ENCODE measurements at regions not wholly inside any gene's neighbourhood (a gene's known extent, or its start where the extent isn't known, plus 50 kb on each side); places are given as distances from the start of the nearest gene placed in this dataset.

GRCh38 chr6:99064834-99065233, 117.1 kb upstream of the FBXL4 start:
- DNase-seq: no peak

DNA sequence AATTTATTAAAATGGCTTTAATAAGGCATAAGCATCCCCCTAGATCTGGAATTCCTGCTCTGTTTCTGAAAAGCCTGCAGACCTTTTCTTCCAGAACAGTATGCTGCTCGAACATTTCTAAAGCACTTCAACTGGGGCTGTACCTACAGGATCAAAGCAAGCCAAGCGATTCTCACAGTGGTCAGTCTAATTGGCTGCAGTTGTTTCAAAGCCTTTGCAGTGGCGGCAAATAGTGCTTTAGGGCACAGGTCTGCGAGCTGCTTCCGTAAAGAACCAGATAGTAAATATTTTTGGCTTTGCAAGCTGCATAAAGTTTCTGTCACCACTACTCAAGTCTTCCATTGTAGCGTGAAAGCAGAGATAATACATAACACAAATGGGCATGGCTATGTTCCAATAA, 88.9 kb upstream of the FBXL4 start:
- DNase-seq: no peak

DNA sequence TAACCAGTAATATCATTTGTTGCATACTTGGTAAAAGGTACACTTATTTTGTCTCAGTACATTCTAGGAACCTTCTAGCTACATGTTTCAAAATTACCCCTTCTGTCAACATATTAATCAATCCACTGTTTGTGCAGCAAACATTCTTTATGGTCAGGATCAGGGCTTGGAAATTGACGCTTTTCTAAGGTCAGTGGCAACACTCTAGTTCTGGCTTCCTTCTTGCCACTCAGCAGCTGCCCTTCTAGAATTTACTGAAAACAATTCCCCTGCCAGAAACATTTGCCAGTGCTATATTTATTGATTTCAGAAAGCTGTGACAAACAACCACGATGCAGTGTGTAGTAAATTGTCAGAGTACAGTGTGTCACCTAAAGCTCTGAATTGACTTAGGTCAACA, 84.7 kb upstream of the FBXL4 start:
- no peak for DNase-seq

- no peak for DNase-seq
These were observed 84.2 kb upstream of the FBXL4 start for GRCh38 chr6:99031957-99032356.

DNA sequence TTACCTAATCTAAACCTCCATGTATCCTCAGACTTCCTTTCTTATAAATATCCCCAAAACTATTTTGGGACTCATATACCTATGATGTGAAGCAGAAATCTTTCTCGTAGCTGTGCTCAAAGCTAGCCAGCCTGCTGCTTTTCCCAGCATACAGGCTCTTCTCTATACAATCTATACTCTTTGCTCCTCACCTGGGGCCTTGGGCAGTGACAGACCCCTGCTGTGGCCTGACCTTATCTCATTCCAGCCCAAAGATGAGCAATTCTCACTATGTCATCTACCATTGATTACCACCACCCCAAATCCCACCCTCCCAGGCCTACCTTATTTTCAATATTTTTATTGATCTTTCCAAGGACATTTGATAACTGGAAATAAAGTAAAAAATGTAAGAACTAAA, 83.2 kb upstream of the FBXL4 start:
- no peak for DNase-seq

- no peak for DNase-seq
These were observed 78.4 kb upstream of the FBXL4 start for GRCh38 chr6:99026135-99026534.

- no peak for DNase-seq
These were observed 76.3 kb upstream of the FBXL4 start for GRCh38 chr6:99024089-99024488.

GRCh38 chr6:99022039-99022609, 74.4 kb upstream of the FBXL4 start:
- no peak for DNase-seq

GRCh38 chr6:99019381-99019780, 71.6 kb upstream of the FBXL4 start:
- DNase-seq: no peak

DNA sequence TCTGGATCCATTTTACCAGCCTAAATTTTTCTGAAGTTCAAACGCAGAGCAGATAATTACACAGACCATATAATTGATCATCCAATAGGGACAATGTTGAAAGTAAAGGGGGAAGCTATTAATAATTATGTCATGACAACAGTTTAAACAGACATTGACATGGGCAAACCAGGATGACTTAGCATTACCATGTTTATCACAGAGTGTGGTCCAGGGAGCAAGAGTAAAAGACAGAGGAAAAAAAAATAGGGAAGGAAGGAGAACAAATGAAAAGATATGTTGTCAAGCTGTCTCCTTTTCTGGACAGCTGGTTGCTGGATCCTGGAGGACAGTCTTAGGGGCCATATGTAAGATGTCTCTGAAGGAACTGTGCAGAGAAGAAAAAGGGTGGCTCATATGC, 69.4 kb upstream of the FBXL4 start:
- DNase-seq: no peak

GRCh38 chr6:99016355-99016754, 68.6 kb upstream of the FBXL4 start:
- DNase-seq: no peak

GRCh38 chr6:99014061-99014460, 66.3 kb upstream of the FBXL4 start:
- DNase-seq: no peak

GRCh38 chr6:99013661-99014060, 65.9 kb upstream of the FBXL4 start:
- no peak for DNase-seq

DNA sequence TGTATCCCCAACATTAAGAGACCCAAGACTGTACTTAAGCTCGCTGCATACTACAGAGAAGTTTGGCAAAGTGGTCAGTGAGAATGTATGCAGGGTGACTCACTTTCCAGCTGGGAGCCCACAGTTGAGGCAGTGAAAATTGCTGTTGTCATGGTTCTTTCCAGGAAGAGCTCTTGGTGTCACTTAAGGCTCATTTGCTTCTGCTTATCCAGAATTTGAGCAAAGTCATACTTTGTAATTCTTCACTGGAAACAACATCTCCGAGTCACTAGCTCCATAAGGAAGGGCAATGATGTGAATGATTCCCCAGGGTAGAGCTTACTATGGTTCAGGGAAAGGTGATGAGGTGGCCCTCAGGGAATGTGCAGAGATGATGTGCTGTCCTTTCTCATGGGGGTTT, 65.4 kb upstream of the FBXL4 start:
- DNase-seq: no peak

DNA sequence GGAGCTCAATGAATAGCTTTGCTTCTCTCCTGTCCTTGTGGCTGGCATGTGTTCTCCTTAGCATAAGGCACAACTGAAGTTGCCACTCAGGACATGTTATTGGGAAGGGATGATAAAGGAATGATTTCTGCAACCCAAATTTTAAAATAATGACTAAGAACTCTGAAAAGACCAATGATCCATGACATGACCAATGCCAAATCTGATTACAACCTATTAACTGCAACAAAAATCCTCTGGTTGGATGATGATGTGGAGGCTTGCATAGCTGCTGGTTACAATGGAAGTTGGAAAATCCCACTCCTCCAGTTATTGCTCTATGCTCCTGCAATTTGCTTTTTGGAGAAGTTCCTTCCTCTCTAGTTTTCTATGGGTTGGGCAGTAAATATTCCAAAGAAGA, 63.4 kb upstream of the FBXL4 start:
- DNase-seq: no peak

DNA sequence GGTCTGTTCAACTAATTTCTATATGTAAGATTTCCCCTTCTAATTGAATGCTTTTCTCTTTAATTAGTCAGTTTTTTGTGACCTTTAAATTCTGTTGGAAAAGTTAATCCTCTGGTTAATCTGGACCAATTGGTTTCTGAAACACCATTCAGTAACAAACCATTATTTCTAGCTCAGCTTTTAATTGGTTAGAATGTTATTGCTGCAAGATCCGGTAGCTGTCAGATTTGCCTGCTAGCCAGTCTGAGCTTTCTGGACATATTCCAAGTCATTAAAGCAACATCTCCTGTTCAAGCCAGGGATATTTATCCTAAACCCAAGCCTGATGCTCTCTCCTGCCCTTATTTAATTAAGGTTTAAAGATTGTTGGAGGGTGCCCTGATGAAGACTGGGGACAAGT, 55.1 kb upstream of the FBXL4 start:
- no peak for DNase-seq

DNA sequence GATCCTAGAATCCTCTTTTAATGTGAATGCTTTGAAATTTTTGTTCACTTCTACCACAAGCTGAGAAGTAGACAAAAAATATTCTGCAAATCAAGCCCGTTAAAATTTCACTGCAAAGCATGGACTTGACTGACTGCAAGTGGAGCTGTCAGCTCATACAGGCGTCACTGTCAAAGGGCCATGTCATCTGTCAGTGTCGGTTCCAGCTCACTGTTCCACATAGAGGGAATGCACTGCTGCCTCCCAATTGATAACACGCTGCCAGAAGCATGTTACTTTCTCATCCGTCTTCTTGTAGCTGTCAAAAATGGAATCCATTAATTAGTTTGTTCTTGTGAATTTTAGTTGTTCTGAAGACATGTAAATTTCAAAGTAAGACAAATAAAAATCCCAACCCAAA, 50.4 kb upstream of the FBXL4 start:
- no peak for DNase-seq

Measured in right kidney (tissue), 1 donor.